HUES48 (cell line): ENCODE measurements at regions not wholly inside any gene's neighbourhood (a gene's known extent, or its start where the extent isn't known, plus 50 kb on each side); places are given as distances from the start of the nearest gene placed in this dataset.

Experiments
- H3K27ac ChIP-seq: one replicate; pipeline ENCODE4 v1.7.0; 2013; ENCODE audit warnings: low read depth, low read length, inconsistent platforms
- H3K27me3 ChIP-seq: 2 replicates; pipeline ENCODE4 v1.6.1; 2013; ENCODE audit warnings: mild to moderate bottlenecking, low read length; ENCODE audit not compliant: control insufficient read depth, insufficient read depth
- H3K36me3 ChIP-seq: 2 replicates; pipeline ENCODE4 v1.6.1; 2013; ENCODE audit warnings: low read length; ENCODE audit not compliant: control insufficient read depth, insufficient read depth
- H3K4me1 ChIP-seq: 2 replicates; pipeline ENCODE4 v1.6.1; 2013; ENCODE audit warnings: mild to moderate bottlenecking, low read length; ENCODE audit not compliant: control insufficient read depth, insufficient read depth
- H3K4me3 ChIP-seq: 2 replicates; pipeline ENCODE4 v1.5.1; 2013; ENCODE audit warnings: mild to moderate bottlenecking, low read depth, low read length
- H3K9ac ChIP-seq: 2 replicates; pipeline ENCODE4 v1.6.1; 2013; ENCODE audit warnings: mild to moderate bottlenecking, low read depth, low read length, moderate library complexity
- H3K9me3 ChIP-seq: 2 replicates; pipeline ENCODE4 v1.6.1; 2013; ENCODE audit warnings: low read length; ENCODE audit not compliant: control insufficient read depth, insufficient read depth

DNA sequence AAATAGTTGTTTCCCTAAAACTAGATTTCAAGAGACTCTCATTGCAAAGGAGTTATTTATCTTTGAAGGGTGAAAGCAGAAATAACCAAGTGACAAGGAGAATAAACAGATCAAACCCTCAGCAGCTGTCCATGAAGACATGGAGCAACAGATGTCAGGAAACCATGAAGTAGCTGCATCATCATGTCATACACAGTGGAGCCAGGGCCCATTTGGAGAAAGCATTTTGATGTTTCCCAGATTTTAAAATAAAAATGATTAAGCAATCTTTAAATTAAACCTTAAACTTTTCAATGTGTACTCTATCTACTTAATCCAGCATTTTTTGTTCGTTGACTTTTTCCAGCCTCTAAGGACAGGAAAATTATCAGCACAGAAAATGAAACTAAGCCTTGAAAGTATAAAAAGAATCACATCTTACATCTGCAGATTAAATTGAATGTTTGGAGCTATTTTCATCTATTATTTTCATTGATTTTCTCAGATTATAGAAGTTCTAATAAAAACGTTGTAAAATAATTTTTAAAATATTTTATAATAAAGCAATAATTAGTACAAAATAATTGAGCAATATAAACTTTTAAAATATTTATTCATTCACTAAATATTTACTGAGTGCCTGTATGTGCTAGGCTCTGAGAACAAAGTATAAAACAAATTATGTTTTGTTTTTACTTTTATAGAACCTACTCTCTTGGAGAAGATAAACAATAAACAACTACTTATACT lies 860.1 kb downstream of the BCL11A start:
- Histone ChIP-seq H3K27me3 (no peaks in the 10 kb centered on the region), H3K36me3 (no peaks in the 10 kb centered on the region), H3K27ac (no peak overlapping the region), H3K4me3 (no peak overlapping the region), H3K9ac (no peak overlapping the region), H3K4me1 (peaks cover 9% of the 10 kb centered on the region; the same call in 1 of the 2 replicates), H3K9me3 (no peaks in the 10 kb centered on the region)

- H3K27me3 ChIP-seq, result no peaks in the 10 kb centered on the region
- H3K4me1 ChIP-seq, result peaks cover 9% of the 10 kb centered on the region; the same call in 1 of the 2 replicates
- H3K36me3 ChIP-seq, result no peaks in the 10 kb centered on the region
- no peak overlapping the region for H3K27ac ChIP-seq
- no peak overlapping the region for H3K9ac ChIP-seq
- no peak overlapping the region for H3K4me3 ChIP-seq
- H3K9me3 ChIP-seq, result no peaks in the 10 kb centered on the region
Measured at GRCh38 chr2:59691518-59692190, 861.8 kb downstream of the BCL11A start.

GRCh38 chr2:59690849-59691248 lies 862.6 kb downstream of the BCL11A start:
- Histone ChIP-seq H3K9me3 (no peaks in the 10 kb centered on the region), H3K27ac (no peak overlapping the region), H3K9ac (no peak overlapping the region), H3K4me3 (no peak overlapping the region), H3K27me3 (no peaks in the 10 kb centered on the region), H3K4me1 (peaks cover 9% of the 10 kb centered on the region; the same call in 1 of the 2 replicates), H3K36me3 (no peaks in the 10 kb centered on the region)

DNA sequence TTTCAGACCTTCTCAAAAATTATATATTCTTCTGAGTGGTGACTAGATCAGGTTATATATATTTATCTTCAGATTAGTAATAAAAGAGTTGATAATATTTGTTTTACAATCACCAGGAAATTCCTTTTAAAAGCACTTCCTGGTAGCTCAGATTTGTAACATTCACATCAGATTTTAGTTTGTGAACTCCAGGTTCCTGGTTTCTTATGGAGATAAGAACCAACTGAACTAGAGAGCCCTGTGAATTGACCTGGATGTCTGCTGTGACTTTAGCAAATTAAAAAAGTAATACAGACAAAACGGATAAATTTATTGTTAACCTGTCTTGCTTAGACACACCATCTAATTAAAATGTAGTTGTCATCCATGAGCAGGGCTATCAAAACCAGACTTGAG lies 868.7 kb downstream of the BCL11A start:
- no peaks in the 10 kb centered on the region for H3K9me3 ChIP-seq

GRCh38 chr2:59684116-59684770 lies 869.2 kb downstream of the BCL11A start:
- no peaks in the 10 kb centered on the region for H3K36me3 ChIP-seq
- no peak overlapping the region for H3K4me3 ChIP-seq
- no peaks in the 10 kb centered on the region for H3K27me3 ChIP-seq
- H3K9ac ChIP-seq, result no peak overlapping the region
- H3K9me3 ChIP-seq, result no peaks in the 10 kb centered on the region
- H3K4me1 ChIP-seq, result no peaks in the 10 kb centered on the region
- H3K27ac ChIP-seq, result no peak overlapping the region

More for the DNA sequence above, 868.7 kb downstream of the BCL11A start:
- no peaks in the 10 kb centered on the region for H3K4me1 ChIP-seq
- H3K9ac ChIP-seq, result no peak overlapping the region
- H3K27me3 ChIP-seq, result no peaks in the 10 kb centered on the region
- no peak overlapping the region for H3K27ac ChIP-seq
- no peaks in the 10 kb centered on the region for H3K36me3 ChIP-seq
- no peak overlapping the region for H3K4me3 ChIP-seq

- Histone ChIP-seq H3K9me3 (no peaks in the 10 kb centered on the region), H3K36me3 (no peaks in the 10 kb centered on the region), H3K27me3 (no peaks in the 10 kb centered on the region), H3K9ac (no peak overlapping the region), H3K4me3 (no peak overlapping the region), H3K27ac (no peak overlapping the region), H3K4me1 (no peaks in the 10 kb centered on the region)
Measured at GRCh38 chr2:59680863-59681262, 872.6 kb downstream of the BCL11A start.

DNA sequence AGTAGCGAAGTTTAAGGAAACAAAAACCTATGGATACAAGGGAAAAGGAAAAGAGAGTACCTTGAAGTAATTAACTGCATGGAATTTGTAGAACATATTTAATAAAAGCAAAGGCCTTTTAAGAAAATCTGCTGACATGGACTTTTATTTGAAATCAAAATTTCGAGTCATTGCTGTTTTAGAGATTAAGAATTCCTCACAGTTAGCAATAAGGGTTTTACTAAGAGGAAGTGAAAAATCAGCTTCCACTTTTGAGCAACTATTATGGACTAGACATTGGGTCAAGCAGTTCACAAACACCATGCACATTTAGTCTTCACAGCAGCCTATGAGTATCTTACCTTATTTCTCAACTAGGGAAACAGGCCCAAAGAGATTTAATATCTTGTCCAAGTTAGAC lies 876.3 kb downstream of the BCL11A start:
- Histone ChIP-seq H3K9me3 (no peaks in the 10 kb centered on the region), H3K36me3 (no peaks in the 10 kb centered on the region), H3K4me1 (no peaks in the 10 kb centered on the region), H3K4me3 (no peak overlapping the region), H3K27ac (no peak overlapping the region), H3K27me3 (no peaks in the 10 kb centered on the region), H3K9ac (no peak overlapping the region)

- Histone ChIP-seq H3K36me3 (no peaks in the 10 kb centered on the region), H3K9me3 (no peaks in the 10 kb centered on the region), H3K4me1 (no peaks in the 10 kb centered on the region), H3K4me3 (no peak overlapping the region), H3K27me3 (no peaks in the 10 kb centered on the region), H3K9ac (no peak overlapping the region), H3K27ac (no peak overlapping the region)
Measured at GRCh38 chr2:59674100-59674499, 879.4 kb downstream of the BCL11A start.

- peaks cover 21% of the 10 kb centered on the region for H3K4me1 ChIP-seq
- no peaks in the 10 kb centered on the region for H3K27me3 ChIP-seq
- H3K36me3 ChIP-seq, result no peaks in the 10 kb centered on the region
- no peaks in the 10 kb centered on the region for H3K9me3 ChIP-seq
- H3K9ac ChIP-seq, result no peak overlapping the region
- no peak overlapping the region for H3K4me3 ChIP-seq
- H3K27ac ChIP-seq, result no peak overlapping the region
Measured at GRCh38 chr2:59665021-59665420, 888.4 kb downstream of the BCL11A start.

DNA sequence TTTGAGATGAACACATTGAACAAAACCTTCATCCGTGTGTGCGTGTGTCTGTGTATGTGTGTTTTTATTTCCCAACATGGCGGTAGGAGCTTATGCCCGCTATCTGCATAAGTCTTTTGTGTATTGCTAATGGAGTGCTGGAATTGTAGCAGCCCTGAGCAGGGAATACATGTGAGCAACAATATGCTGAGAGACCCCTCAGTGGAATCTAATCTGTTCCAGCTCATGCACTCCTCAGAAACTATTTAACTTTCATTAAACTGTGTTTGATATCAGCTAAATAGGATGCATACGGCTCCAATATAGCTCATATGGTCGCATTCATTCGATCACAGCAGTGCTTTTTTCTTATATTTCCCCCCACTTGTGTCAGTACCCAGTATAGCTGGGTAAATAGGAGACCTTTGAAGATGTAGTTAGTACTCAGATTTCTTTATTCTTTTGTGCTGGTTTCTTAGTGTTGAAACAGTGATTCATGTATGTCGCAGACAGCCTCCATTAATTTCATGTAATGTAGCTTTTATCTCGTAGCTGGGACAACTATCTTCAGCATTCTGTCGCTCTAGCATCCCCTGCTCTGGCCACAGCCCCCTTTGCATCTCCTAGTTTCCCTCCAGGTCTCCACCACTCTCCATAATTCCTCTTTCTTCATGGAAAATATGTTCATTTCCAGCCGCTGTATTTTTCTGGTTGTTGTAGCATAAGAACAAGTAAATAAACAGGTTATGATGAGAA lies 891.2 kb downstream of the BCL11A start:
- H3K27me3 ChIP-seq, result no peaks in the 10 kb centered on the region
- peaks cover 21% of the 10 kb centered on the region for H3K4me1 ChIP-seq
- H3K27ac ChIP-seq, result no peak overlapping the region
- H3K4me3 ChIP-seq, result no peak overlapping the region
- H3K9me3 ChIP-seq, result no peaks in the 10 kb centered on the region
- H3K36me3 ChIP-seq, result no peaks in the 10 kb centered on the region
- no peak overlapping the region for H3K9ac ChIP-seq
